ENCODE measurements at regions not wholly inside any gene's neighbourhood (a gene's known extent, or its start where the extent isn't known, plus 50 kb on each side); places are given as distances from the start of the nearest gene placed in this dataset.

DNA sequence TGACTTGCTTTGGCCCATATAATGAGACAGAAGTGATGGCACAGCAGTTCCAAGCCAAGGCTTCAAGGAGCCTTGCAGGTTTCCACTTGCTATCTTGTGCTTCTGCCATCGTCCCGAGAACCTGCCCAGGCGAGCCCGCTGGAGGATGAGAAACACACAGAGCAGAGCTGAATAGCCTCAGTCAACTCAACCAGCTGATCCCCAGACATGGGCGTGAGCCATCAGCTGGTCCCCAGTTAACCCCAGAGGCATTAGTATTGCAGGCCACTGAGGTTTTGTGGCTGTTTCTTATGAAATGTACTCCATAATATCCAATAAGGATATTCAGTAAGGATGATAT is 57.7 kb upstream of the GPCPD1 start:
- Histone ChIP-seq H3K79me2 (ENCODE audit: control insufficient read depth, insufficient read depth, low read length) (no peaks in the 10 kb centered on the region), H3K4me1 (ENCODE audit: control insufficient read depth, insufficient read depth, low read length) (peaks cover 5% of the 10 kb centered on the region), H3K27me3 (replicated peaks in 1 of 2; ENCODE audit: control insufficient read depth in 2 of 2, insufficient read depth in 2 of 2, low read length in 1 of 2) (no peaks in the 10 kb centered on the region), H2AFZ (ENCODE audit: control insufficient read depth, low read depth, low read length) (no peak overlapping the region), H3K4me2 (ENCODE audit: control insufficient read depth, insufficient read depth) (no peak overlapping the region), H4K20me1 (ENCODE audit: control insufficient read depth, insufficient read depth) (no peaks in the 10 kb centered on the region), H3K9ac (ENCODE audit: control insufficient read depth, insufficient read depth, low read length) (no peak overlapping the region), H3K9me3 (replicated peaks; ENCODE audit: control insufficient read depth, insufficient read depth, low read length) (no peaks in the 10 kb centered on the region; the same call in 2 of the 3 replicates), H3K36me3 (ENCODE audit: control insufficient read depth in 2 of 2, insufficient read depth in 2 of 2, low read length in 1 of 2) (no peaks in the 10 kb centered on the region), H3K27ac (ENCODE audit: control insufficient read depth, insufficient read depth) (no peak overlapping the region), H3K4me3 (no peak overlapping the region)
- FAIRE-seq, result no peak
- TF ChIP-seq, protein P1, sequence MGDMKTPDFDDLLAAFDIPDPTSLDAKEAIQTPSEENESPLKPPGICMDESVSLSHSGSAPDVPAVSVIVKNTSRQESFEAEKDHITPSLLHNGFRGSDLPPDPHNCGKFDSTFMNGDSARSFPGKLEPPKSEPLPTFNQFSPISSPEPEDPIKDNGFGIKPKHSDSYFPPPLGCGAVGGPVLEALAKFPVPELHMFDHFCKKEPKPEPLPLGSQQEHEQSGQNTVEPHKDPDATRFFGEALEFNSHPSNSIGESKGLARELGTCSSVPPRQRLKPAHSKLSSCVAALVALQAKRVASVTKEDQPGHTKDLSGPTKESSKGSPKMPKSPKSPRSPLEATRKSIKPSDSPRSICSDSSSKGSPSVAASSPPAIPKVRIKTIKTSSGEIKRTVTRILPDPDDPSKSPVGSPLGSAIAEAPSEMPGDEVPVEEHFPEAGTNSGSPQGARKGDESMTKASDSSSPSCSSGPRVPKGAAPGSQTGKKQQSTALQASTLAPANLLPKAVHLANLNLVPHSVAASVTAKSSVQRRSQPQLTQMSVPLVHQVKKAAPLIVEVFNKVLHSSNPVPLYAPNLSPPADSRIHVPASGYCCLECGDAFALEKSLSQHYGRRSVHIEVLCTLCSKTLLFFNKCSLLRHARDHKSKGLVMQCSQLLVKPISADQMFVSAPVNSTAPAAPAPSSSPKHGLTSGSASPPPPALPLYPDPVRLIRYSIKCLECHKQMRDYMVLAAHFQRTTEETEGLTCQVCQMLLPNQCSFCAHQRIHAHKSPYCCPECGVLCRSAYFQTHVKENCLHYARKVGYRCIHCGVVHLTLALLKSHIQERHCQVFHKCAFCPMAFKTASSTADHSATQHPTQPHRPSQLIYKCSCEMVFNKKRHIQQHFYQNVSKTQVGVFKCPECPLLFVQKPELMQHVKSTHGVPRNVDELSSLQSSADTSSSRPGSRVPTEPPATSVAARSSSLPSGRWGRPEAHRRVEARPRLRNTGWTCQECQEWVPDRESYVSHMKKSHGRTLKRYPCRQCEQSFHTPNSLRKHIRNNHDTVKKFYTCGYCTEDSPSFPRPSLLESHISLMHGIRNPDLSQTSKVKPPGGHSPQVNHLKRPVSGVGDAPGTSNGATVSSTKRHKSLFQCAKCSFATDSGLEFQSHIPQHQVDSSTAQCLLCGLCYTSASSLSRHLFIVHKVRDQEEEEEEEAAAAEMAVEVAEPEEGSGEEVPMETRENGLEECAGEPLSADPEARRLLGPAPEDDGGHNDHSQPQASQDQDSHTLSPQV (IDR thresholded peaks at IDR 0.05), result no peak
- TF ChIP-seq NFIC (IDR thresholded peaks at IDR 0.05; ENCODE audit: low read depth, low read length), result no peak
- no peak for ATAC-seq
- ChIA-PET RAD21 (ENCODE audit: unreplicated experiment) (interaction anchor here (1.0 to 1.6 kb wide), 2 partner anchors 22 to 139 kb away, joined by 3 to 4 read pairs; no protein-coding TSS in a partner anchor), SMC1A (ENCODE audit: uncharacterized antibody, unreplicated experiment) (interaction anchor here (0.8 to 4.0 kb wide), 4 partner anchors 10 to 74 kb away, joined by 3 to 37 read pairs (median 4); no protein-coding TSS in a partner anchor), CTCF (interaction anchor here (1.4 kb wide), 2 partner anchors 13 to 120 kb away, joined by 3 to 4 read pairs; no protein-coding TSS in a partner anchor), POLR2A (interaction anchor here (1.5 kb wide), 1 partner anchor 14 kb away, joined by 8 read pairs; no protein-coding TSS in a partner anchor)
- intact Hi-C loops (cut with micrococcal nuclease; ENCODE audit: unreplicated experiment) (no loop called here), in situ Hi-C loops (cut with MboI) (no loop called here)
- whole genome bisulfite sequencing (ENCODE audit: insufficient coverage, insufficient replicate concordance, low lambda C conversion rate, missing lambda C conversion rate), result 87% methylated on average over 5 of the region's 5 CpGs
- BruUV-seq (replicated peaks), result no TSS peak
- DNase-seq (ENCODE audit: low read depth, low spot score), result no peak

Measured in GM12878 (cell line).